ENCODE measurements at regions not wholly inside any gene's neighbourhood (a gene's known extent, or its start where the extent isn't known, plus 50 kb on each side); places are given as distances from the start of the nearest gene placed in this dataset.
A peak's percentile ranks its signal among the peaks of the same experiment; 100 is the strongest.

GRCh38 chr20:50283922-50284810 is 93.5 kb downstream of the CEBPB start:
- H3K4me3 Mint-ChIP-seq, result no peak overlapping the region
- H3K36me3 Mint-ChIP-seq, result no peaks in the 10 kb centered on the region
- H3K9me3 Mint-ChIP-seq, result no peaks in the 10 kb centered on the region
- H3K4me1 Mint-ChIP-seq, result peaks cover 26 to 41% of the 10 kb centered on the region in 2 donors
- DNase-seq (no peak), ATAC-seq (replicated peaks) (no peak)
- peak overlapping the region; percentile 27 for H3K27ac Mint-ChIP-seq
- H3K27me3 Mint-ChIP-seq, result peaks cover 44 to 51% of the 10 kb centered on the region in 2 donors

- DNase-seq (no peak), ATAC-seq (replicated peaks) (peak; percentile 7 to 13)
- Mint-ChIP-seq H3K27me3 (peaks cover 49 to 53% of the 10 kb centered on the region in 2 donors), H3K36me3 (no peaks in the 10 kb centered on the region), H3K27ac (peak overlapping the region; percentile 90), H3K9me3 (no peaks in the 10 kb centered on the region), H3K4me3 (peak overlapping the region in 1 of 2 donors; percentile 53), H3K4me1 (peaks cover 26 to 41% of the 10 kb centered on the region in 2 donors)
Observed at GRCh38 chr20:50284811-50285375, 94.3 kb downstream of the CEBPB start.

DNA sequence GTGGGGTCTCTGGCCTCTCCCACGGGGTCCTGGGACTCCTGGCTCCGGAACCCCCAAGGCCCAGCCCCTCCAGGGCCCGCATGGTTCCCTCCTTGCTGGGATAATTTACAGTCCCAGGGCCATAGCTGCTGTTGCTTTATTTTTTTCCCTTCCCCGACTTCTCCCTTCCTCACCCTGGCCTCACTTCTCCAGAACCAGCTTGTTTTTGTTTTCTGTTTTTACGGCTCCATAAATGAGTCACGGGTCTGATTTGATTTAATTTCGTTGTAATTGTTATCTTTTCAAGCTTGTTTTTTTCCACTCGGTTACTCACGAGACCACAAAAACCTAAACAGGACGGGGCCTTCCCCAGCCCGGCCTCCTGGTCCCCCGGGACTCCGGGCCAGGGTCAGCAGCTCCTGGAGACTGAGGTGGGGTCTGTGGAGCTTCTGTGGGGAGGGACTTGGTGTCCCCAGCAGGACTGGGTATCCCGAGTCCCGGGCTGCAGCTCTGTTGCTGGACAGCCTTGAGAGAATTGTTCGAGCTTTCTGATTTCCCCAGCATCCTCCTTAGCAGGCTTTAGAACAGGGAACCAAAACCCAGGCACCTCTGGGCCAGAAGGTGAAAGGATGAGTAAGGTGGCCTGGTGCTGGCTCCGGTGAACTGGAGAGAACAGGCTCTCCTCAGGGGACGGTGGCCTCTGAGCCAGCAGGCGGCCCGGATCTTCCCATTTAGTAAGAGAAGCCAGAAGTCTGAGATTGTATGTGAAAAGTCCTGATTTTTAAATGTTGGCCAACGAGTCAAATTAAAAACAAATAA is 94.9 kb downstream of the CEBPB start:
- H3K4me3 Mint-ChIP-seq, result peak overlapping the region; percentile 53 to 65
- ATAC-seq (replicated peaks) (peak; percentile 95 to 96), DNase-seq (peak; percentile 70)
- H3K36me3 Mint-ChIP-seq, result no peaks in the 10 kb centered on the region
- no peaks in the 10 kb centered on the region for H3K9me3 Mint-ChIP-seq
- H3K27ac Mint-ChIP-seq, result peak overlapping the region; percentile 90
- H3K4me1 Mint-ChIP-seq, result peaks cover 26 to 41% of the 10 kb centered on the region in 2 donors
- H3K27me3 Mint-ChIP-seq, result peaks cover 45 to 49% of the 10 kb centered on the region in 2 donors

DNA sequence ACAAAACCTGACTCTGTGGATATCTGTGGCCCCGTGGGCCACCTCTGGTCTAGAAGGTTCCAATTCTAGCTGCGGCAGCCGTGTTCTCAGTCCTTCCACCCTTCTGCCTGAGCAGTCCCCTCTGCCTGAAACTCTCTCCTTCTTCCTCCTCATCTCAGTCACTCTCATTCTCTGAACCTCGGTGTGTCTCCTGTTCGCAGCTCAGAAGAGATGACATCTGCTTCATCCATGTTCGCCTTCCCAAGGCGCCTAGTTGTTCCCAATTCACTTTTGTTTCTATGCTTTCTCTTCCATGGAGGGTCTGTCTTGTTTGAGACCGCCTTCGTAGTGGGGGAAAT is 95.5 kb downstream of the CEBPB start:
- Mint-ChIP-seq H3K4me1 (peaks cover 26 to 41% of the 10 kb centered on the region in 2 donors), H3K27ac (peak overlapping the region; percentile 90), H3K36me3 (no peaks in the 10 kb centered on the region), H3K27me3 (peaks cover 46 to 53% of the 10 kb centered on the region in 2 donors), H3K4me3 (peak overlapping the region; percentile 10 to 53), H3K9me3 (no peaks in the 10 kb centered on the region)
- DNase-seq (no peak), ATAC-seq (replicated peaks) (peak; percentile 37 to 50)

DNA sequence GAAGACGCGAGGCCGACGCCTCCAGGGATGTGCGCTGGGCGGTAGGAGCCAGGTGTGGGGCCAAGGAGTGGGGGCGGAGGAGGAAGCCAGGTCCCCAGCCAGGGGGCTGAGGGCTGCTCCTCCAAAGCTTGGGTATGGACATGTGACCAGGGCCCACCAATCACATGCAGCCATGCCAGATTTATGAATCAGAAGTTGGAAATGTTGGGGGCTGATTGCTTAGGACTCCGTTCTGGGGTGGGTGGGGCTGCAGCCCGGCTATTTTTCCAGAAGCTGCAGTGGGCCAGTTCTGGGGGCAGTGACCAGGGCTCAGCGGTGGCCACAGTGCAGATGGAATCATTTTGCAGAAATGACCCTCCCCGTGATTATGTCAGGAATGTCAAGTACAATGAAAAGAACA is 96.0 kb downstream of the CEBPB start:
- DNase-seq (no peak), ATAC-seq (replicated peaks) (no peak)
- H3K27me3 Mint-ChIP-seq, result peaks cover 50 to 58% of the 10 kb centered on the region in 2 donors
- H3K36me3 Mint-ChIP-seq, result no peaks in the 10 kb centered on the region
- peak overlapping the region; percentile 90 for H3K27ac Mint-ChIP-seq
- H3K4me3 Mint-ChIP-seq, result no peak overlapping the region
- H3K9me3 Mint-ChIP-seq, result no peaks in the 10 kb centered on the region
- peaks cover 26 to 41% of the 10 kb centered on the region in 2 donors for H3K4me1 Mint-ChIP-seq

DNA sequence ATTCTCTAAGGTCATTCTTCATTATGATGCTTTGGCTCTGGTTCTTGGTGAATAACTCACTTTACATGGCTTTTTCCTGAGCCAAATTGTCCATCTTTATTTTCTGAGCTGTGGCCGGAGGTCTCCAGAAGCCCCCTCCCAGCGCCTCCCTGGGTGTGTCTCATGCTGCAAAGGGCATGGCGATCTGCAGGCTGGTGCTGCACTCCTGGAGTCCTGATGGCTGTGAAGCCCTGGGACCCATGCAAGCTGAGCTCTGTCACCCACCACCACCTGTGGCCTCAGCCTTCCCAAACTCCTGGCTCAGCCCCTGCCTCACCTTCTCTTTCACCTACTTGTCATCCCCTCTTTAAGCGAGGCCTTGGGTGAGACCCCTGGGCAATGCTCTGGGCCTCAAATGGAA is 96.9 kb downstream of the CEBPB start:
- H3K4me1 Mint-ChIP-seq, result peaks cover 28 to 38% of the 10 kb centered on the region in 2 donors
- peaks cover 44 to 55% of the 10 kb centered on the region in 2 donors for H3K27me3 Mint-ChIP-seq
- H3K9me3 Mint-ChIP-seq, result no peaks in the 10 kb centered on the region
- no peaks in the 10 kb centered on the region for H3K36me3 Mint-ChIP-seq
- DNase-seq (no peak), ATAC-seq (replicated peaks) (no peak)
- no peak overlapping the region for H3K27ac Mint-ChIP-seq
- no peak overlapping the region for H3K4me3 Mint-ChIP-seq

DNA sequence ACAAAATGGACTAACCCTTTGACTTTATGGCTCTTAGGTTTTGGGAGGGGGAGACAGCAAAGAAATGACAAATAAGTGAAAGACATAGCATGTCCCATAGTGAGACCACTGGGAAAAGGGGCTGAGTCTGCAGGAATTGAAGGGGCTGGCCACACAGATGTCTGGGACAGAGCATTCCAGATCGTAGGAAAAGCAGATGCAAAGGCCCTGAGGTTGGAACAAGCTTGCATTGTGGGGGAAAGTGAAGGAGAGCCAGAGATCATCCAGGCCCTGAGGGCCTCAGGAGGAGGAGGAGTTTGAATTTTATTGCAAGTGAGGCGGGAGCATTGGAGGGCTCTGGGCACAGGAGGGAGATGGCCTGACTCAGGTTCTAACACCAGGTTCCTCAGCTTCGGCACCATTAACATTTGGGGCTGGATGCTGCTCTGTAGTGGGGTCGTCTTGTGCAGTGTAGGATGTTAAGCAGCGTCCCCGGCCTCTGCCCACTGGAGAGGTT is 97.5 kb downstream of the CEBPB start:
- ATAC-seq (replicated peaks) (no peak), DNase-seq (no peak)
- H3K27ac Mint-ChIP-seq, result no peak overlapping the region
- no peak overlapping the region for H3K4me3 Mint-ChIP-seq
- H3K36me3 Mint-ChIP-seq, result no peaks in the 10 kb centered on the region
- H3K4me1 Mint-ChIP-seq, result peaks cover 28 to 31% of the 10 kb centered on the region in 2 donors
- H3K27me3 Mint-ChIP-seq, result peaks cover 38 to 48% of the 10 kb centered on the region in 2 donors
- H3K9me3 Mint-ChIP-seq, result no peaks in the 10 kb centered on the region

GRCh38 chr20:50289581-50289980 is 99.0 kb downstream of the CEBPB start:
- Mint-ChIP-seq H3K27ac (no peak overlapping the region), H3K36me3 (no peaks in the 10 kb centered on the region), H3K9me3 (no peaks in the 10 kb centered on the region), H3K4me3 (no peak overlapping the region), H3K27me3 (peaks cover 39 to 44% of the 10 kb centered on the region in 2 donors), H3K4me1 (peaks cover 21 to 23% of the 10 kb centered on the region in 2 donors)
- no peak for DNase-seq
- no peak for ATAC-seq (replicated peaks)

DNA sequence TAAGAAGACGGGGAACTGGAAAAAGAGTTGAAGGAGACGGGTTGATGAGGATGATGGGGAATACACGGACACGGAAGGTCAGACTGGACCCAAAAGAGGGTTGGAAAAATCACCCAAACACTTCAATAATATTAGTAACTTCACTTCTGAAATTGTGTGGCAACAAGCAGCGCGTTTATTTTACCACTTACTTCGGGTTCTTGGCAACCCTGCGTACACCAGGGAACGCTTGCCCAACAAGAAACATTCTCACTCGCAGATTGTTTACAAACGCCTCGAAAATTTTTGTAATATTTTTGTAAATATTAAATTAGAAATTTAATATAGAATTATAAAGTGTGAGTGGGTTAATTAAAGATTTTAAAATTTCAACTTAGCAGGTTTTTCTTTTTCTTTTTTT is 99.5 kb downstream of the CEBPB start:
- Mint-ChIP-seq H3K27ac (no peak overlapping the region), H3K9me3 (no peaks in the 10 kb centered on the region), H3K4me1 (peaks cover 17 to 18% of the 10 kb centered on the region in 2 donors)

DNA sequence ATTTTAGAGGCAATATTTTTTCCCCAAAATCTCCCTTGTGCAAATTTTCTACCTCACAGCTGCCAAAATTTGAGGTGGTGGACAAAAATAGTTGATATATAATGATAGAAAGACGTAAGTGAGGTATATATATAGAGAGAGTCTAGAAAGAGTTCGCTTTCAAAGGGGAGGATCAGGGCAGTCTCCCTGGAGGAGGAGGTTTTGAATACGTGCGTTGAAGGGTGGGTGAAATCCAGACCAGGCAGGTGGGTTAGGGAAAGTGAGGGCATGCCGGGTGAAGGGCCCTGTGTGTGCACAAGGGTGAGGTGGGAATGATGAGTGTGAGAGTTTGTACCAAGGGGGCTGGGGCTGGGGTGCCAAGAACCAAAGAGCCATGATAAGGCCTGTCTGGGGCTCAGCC is 100.2 kb downstream of the CEBPB start:
- peaks cover 11 to 13% of the 10 kb centered on the region in 2 donors for H3K4me1 Mint-ChIP-seq
- H3K9me3 Mint-ChIP-seq, result no peaks in the 10 kb centered on the region
- DNase-seq (no peak), ATAC-seq (replicated peaks) (no peak)
- peaks cover 45 to 53% of the 10 kb centered on the region in 2 donors for H3K27me3 Mint-ChIP-seq
- no peaks in the 10 kb centered on the region for H3K36me3 Mint-ChIP-seq
- no peak overlapping the region for H3K27ac Mint-ChIP-seq
- no peak overlapping the region for H3K4me3 Mint-ChIP-seq

More for the DNA sequence above, 99.5 kb downstream of the CEBPB start:
- no peaks in the 10 kb centered on the region for H3K36me3 Mint-ChIP-seq
- ATAC-seq (replicated peaks), result no peak
- H3K4me3 Mint-ChIP-seq, result no peak overlapping the region
- H3K27me3 Mint-ChIP-seq, result peaks cover 41 to 46% of the 10 kb centered on the region in 2 donors
- DNase-seq, result no peak

GRCh38 chr20:50291254-50292078 is 100.8 kb downstream of the CEBPB start:
- H3K4me1 Mint-ChIP-seq, result peaks cover 8 to 13% of the 10 kb centered on the region in 2 donors
- H3K27ac Mint-ChIP-seq, result no peak overlapping the region
- peaks cover 52 to 59% of the 10 kb centered on the region in 2 donors for H3K27me3 Mint-ChIP-seq
- no peaks in the 10 kb centered on the region for H3K36me3 Mint-ChIP-seq
- DNase-seq (no peak), ATAC-seq (replicated peaks) (no peak)
- H3K4me3 Mint-ChIP-seq, result no peak overlapping the region
- no peaks in the 10 kb centered on the region for H3K9me3 Mint-ChIP-seq

DNA sequence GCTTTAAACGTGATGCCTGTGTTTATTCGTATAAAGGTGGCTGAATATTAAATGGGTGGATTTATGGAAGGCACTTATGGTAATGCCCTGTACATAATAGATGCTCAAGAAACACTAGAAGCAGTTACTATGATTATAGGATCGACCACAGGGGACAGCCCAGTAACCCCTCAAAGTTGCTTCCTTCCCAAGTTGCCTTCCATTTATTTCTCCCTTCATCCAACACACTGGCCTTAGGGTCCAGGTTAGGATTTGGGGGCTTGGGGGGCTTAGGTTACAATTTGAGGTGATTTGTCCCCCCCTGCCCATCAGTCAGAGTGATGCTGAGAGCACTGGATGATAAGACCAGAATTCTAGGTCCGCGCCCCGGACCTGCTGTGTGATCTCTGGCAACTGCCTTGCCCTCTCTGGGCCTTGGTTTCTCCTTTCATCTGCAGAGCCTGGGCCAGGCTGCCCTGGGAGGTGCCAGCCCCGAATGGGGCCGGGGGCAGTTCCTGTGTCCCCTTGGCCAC is 101.5 kb downstream of the CEBPB start:
- H3K9me3 Mint-ChIP-seq, result no peaks in the 10 kb centered on the region
- DNase-seq, result no peak
- no peaks in the 10 kb centered on the region for H3K36me3 Mint-ChIP-seq
- H3K4me3 Mint-ChIP-seq, result no peak overlapping the region
- no peak overlapping the region for H3K27ac Mint-ChIP-seq
- H3K27me3 Mint-ChIP-seq, result peaks cover 52 to 59% of the 10 kb centered on the region in 2 donors
- ATAC-seq (replicated peaks), result no peak
- H3K4me1 Mint-ChIP-seq, result peaks cover 11 to 14% of the 10 kb centered on the region in 2 donors

DNA sequence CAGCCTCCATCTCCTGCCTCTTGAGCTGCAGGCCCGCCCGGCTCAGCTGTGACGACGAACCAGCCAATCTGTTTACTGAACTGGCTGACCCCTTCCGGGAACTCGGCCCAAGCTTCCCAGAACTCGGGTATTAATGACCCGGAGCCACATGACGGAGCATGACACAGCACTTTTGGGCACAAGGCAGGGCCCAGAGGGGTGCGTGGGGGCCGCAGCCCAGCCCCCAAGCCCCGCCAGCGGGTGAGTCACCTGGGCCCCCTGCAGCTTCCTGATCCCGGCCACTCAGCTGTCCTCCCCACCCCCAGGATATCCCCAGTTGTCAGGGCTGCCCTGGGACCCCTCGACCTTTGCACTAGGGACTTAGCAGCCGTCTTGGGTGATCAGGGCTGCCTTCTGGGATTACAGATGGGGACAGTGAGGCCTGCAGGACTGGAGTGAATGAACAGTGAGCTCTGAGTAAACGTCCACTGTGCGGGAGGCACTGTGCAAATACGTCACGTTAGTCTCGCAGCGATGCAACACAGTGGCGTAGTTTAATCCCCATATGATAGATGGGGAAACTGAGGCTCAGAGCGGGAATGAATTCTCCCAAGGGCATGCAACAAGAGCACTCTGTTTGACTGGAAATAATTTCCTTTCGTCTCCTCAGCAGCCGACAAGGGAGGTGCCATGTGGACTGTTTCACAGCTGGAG is 102.1 kb downstream of the CEBPB start:
- peaks cover 17% of the 10 kb centered on the region in 2 donors for H3K4me1 Mint-ChIP-seq
- H3K9me3 Mint-ChIP-seq, result no peaks in the 10 kb centered on the region
- no peaks in the 10 kb centered on the region for H3K36me3 Mint-ChIP-seq
- DNase-seq (no peak), ATAC-seq (replicated peaks) (peak; percentile 29 to 42)
- no peak overlapping the region for H3K4me3 Mint-ChIP-seq
- H3K27ac Mint-ChIP-seq, result peak overlapping the region; percentile 14
- H3K27me3 Mint-ChIP-seq, result peaks cover 49 to 58% of the 10 kb centered on the region in 2 donors
